Suprapubic skin (tissue), 4 donors: ENCODE measurements at regions not wholly inside any gene's neighbourhood (a gene's known extent, or its start where the extent isn't known, plus 50 kb on each side); places are given as distances from the start of the nearest gene placed in this dataset.

Experiments used
- CTCF ChIP-seq, 2 donors: fragments of 200-600 bp in 1 of 2; fragments of 450-650 bp in 1 of 2; sonication (generic) in 1 of 2; IDR thresholded peaks; one replicate each; pipeline ENCODE4 v1.5.1; 2016 to 2019; ENCODE audit warnings: antibody characterized with exemption in 2 of 2, mild to moderate bottlenecking in 1 of 2, moderate library complexity in 1 of 2
- EP300 ChIP-seq: sonication (generic); formaldehyde crosslinking; IDR thresholded peaks from one replicate; pipeline ENCODE4 v1.6.1; 2017; ENCODE audit warnings: antibody characterized with exemption
- POLR2A ChIP-seq, 2 donors: fragments of 450-650 bp; IDR thresholded peaks; one replicate each; pipeline ENCODE4 v1.6.1; 2017; ENCODE audit warnings: antibody characterized with exemption in 2 of 2, mild to moderate bottlenecking in 2 of 2, moderate library complexity in 2 of 2
- POLR2AphosphoS5 ChIP-seq, 3 donors: sonication (generic); formaldehyde crosslinking; IDR thresholded peaks; one replicate each; pipeline ENCODE4 v1.6.1; 2017; ENCODE audit warnings: antibody characterized with exemption in 3 of 3

GRCh38 chr11:92340839-92341238 lies 116.2 kb downstream of the FAT3 start:
- TF ChIP-seq CTCF (IDR thresholded peaks at IDR 0.05), result no peak
- TF ChIP-seq POLR2A (IDR thresholded peaks at IDR 0.05), result no peak
- TF ChIP-seq EP300, result no peak
- no peak for TF ChIP-seq POLR2AphosphoS5 (IDR thresholded peaks at IDR 0.05)
